KMS-11 (cell line): ENCODE measurements at regions not wholly inside any gene's neighbourhood (a gene's known extent, or its start where the extent isn't known, plus 50 kb on each side); places are given as distances from the start of the nearest gene placed in this dataset.

Experiments used
- H2AFZ ChIP-seq: fragments of 200-600 bp; sonication (generic); 2 replicates; pipeline ENCODE4 v1.6.1; 2016; ENCODE audit warnings: antibody characterized with exemption, mixed run types, low read depth
- H3K27ac ChIP-seq: fragments of 200-600 bp; sonication (generic); 2 replicates; pipeline ENCODE4 v1.6.1; 2016; ENCODE audit warnings: mild to moderate bottlenecking, mixed run types
- H3K27me3 ChIP-seq: fragments of 200-600 bp; sonication (generic); 2 replicates; pipeline ENCODE4 v1.6.1; 2017; ENCODE audit warnings: mild to moderate bottlenecking, low read depth, mixed run types, moderate library complexity; ENCODE audit not compliant: insufficient read depth
- H3K36me3 ChIP-seq: fragments of 200-600 bp; sonication (generic); 2 replicates; pipeline ENCODE4 v1.6.1; 2017; ENCODE audit warnings: mild to moderate bottlenecking, mixed run types; ENCODE audit not compliant: insufficient read depth
- H3K4me1 ChIP-seq: fragments of 200-600 bp; sonication (generic); 2 replicates; pipeline ENCODE4 v1.6.1; 2016; ENCODE audit warnings: mild to moderate bottlenecking, low read depth, mixed run types; ENCODE audit not compliant: poor library complexity, severe bottlenecking
- H3K4me2 ChIP-seq: fragments of 200-600 bp; sonication (generic); 2 replicates; pipeline ENCODE4 v1.7.0; 2016; ENCODE audit warnings: mild to moderate bottlenecking, mixed run types
- H3K4me3 ChIP-seq: fragments of 200-600 bp; sonication (generic); IDR thresholded peaks from 2 replicates; pipeline ENCODE4 v1.6.1; 2017; ENCODE audit warnings: low read depth, low read length, mixed read lengths; ENCODE audit not compliant: insufficient read depth
- H3K79me2 ChIP-seq: fragments of 200-600 bp; sonication (generic); 2 replicates; pipeline ENCODE4 v1.6.1; 2016; ENCODE audit warnings: low read depth, mixed run types; ENCODE audit not compliant: insufficient read depth
- H3K9ac ChIP-seq: fragments of 200-600 bp; sonication (generic); 2 replicates; pipeline ENCODE4 v1.6.1; 2016; ENCODE audit warnings: mild to moderate bottlenecking, mixed run types
- H4K20me1 ChIP-seq: fragments of 200-600 bp; sonication (generic); 2 replicates; pipeline ENCODE4 v1.6.1; 2016; ENCODE audit warnings: mild to moderate bottlenecking, mixed run types; ENCODE audit not compliant: insufficient read depth
- CTCF ChIP-seq: fragments of 200-600 bp; sonication (generic); conservative IDR thresholded peaks from 2 replicates; pipeline ENCODE4 v1.6.1; 2017; ENCODE audit warnings: low read depth, mild to moderate bottlenecking, antibody characterized with exemption, low read length, moderate library complexity, mixed read lengths

GRCh38 chr1:80418134-80418533 lies 1382.6 kb upstream of the ADGRL2 start:
- Histone ChIP-seq H3K27ac (no peak overlapping the region), H3K4me3 (no peak overlapping the region), H3K9ac (no peak overlapping the region), H3K4me2 (no peak overlapping the region), H4K20me1 (no peaks in the 10 kb centered on the region), H3K79me2 (no peaks in the 10 kb centered on the region), H3K36me3 (no peaks in the 10 kb centered on the region), H2AFZ (no peak overlapping the region), H3K4me1 (no peaks in the 10 kb centered on the region), H3K27me3 (no peaks in the 10 kb centered on the region)
- no peak for TF ChIP-seq CTCF

GRCh38 chr1:80417671-80418070 lies 1383.1 kb upstream of the ADGRL2 start:
- Histone ChIP-seq H3K36me3 (no peaks in the 10 kb centered on the region), H3K27me3 (no peaks in the 10 kb centered on the region), H3K4me1 (no peaks in the 10 kb centered on the region), H4K20me1 (no peaks in the 10 kb centered on the region), H3K27ac (no peak overlapping the region), H3K4me2 (no peak overlapping the region), H3K79me2 (no peaks in the 10 kb centered on the region), H2AFZ (no peak overlapping the region), H3K4me3 (no peak overlapping the region), H3K9ac (no peak overlapping the region)
- no peak for TF ChIP-seq CTCF

GRCh38 chr1:80413969-80414368 lies 1386.8 kb upstream of the ADGRL2 start:
- Histone ChIP-seq H3K4me1 (no peaks in the 10 kb centered on the region), H3K27me3 (no peaks in the 10 kb centered on the region), H3K27ac (no peak overlapping the region), H4K20me1 (no peaks in the 10 kb centered on the region), H3K9ac (no peak overlapping the region), H3K4me3 (no peak overlapping the region), H2AFZ (no peak overlapping the region), H3K79me2 (no peaks in the 10 kb centered on the region), H3K4me2 (no peak overlapping the region), H3K36me3 (no peaks in the 10 kb centered on the region)
- no peak for TF ChIP-seq CTCF

- Histone ChIP-seq H2AFZ (no peak overlapping the region), H3K79me2 (no peaks in the 10 kb centered on the region), H3K27me3 (no peaks in the 10 kb centered on the region), H3K36me3 (no peaks in the 10 kb centered on the region), H4K20me1 (no peaks in the 10 kb centered on the region), H3K4me2 (no peak overlapping the region), H3K4me3 (no peak overlapping the region), H3K4me1 (no peaks in the 10 kb centered on the region), H3K27ac (no peak overlapping the region), H3K9ac (no peak overlapping the region)
- TF ChIP-seq CTCF: no peak
These were observed 1390.5 kb upstream of the ADGRL2 start for GRCh38 chr1:80410233-80410632.

- no peaks in the 10 kb centered on the region for H3K79me2 ChIP-seq
- no peak for TF ChIP-seq CTCF
- H2AFZ ChIP-seq: no peak overlapping the region
- no peak overlapping the region for H3K4me2 ChIP-seq
- no peaks in the 10 kb centered on the region for H4K20me1 ChIP-seq
- no peaks in the 10 kb centered on the region for H3K4me1 ChIP-seq
- H3K27me3 ChIP-seq: no peaks in the 10 kb centered on the region
- H3K4me3 ChIP-seq: no peak overlapping the region
- no peak overlapping the region for H3K27ac ChIP-seq
- no peaks in the 10 kb centered on the region for H3K36me3 ChIP-seq
- H3K9ac ChIP-seq: no peak overlapping the region
These were observed 1397.0 kb upstream of the ADGRL4 start for GRCh38 chr1:80403471-80403893.
